Brain pericyte (primary cell): ENCODE measurements at regions not wholly inside any gene's neighbourhood (a gene's known extent, or its start where the extent isn't known, plus 50 kb on each side); places are given as distances from the start of the nearest gene placed in this dataset.
"Not testable (repeated sequence)": the region's sequence is repeated elsewhere in the genome, so short reads cannot be mapped to it uniquely, and the experiment has no call there.

Experiments
- DNase-seq: peaks from one replicate; pipeline ENCODE4 v3.0.0-alpha.2; 2012; ENCODE audit warnings: low read depth, low spot score

- no peak for DNase-seq
These were observed 488.7 kb downstream of the SUCLG1 start for GRCh38 chr2:83970217-83970929.

- no peak for DNase-seq
These were observed 490.0 kb downstream of the SUCLG1 start for GRCh38 chr2:83969085-83969484.

- no peak for DNase-seq
These were observed 491.2 kb downstream of the SUCLG1 start for GRCh38 chr2:83967854-83968253.

- DNase-seq = not testable (repeated sequence)
These were observed 492.1 kb downstream of the SUCLG1 start for GRCh38 chr2:83966946-83967345.

- no peak for DNase-seq
These were observed 497.6 kb downstream of the SUCLG1 start for GRCh38 chr2:83961512-83961911.

- no peak for DNase-seq
These were observed 498.7 kb downstream of the SUCLG1 start for GRCh38 chr2:83960371-83960770.

- no peak for DNase-seq
These were observed 499.8 kb downstream of the SUCLG1 start for GRCh38 chr2:83959266-83959665.

GRCh38 chr2:83956991-83957390 lies 502.1 kb downstream of the SUCLG1 start:
- DNase-seq = no peak

- no peak for DNase-seq
These were observed 505.4 kb downstream of the SUCLG1 start for GRCh38 chr2:83953697-83954096.

GRCh38 chr2:83951378-83951947 lies 507.6 kb downstream of the SUCLG1 start:
- no peak for DNase-seq

GRCh38 chr2:83949361-83949760 lies 509.7 kb downstream of the SUCLG1 start:
- DNase-seq = no peak

GRCh38 chr2:83944191-83944590 lies 514.9 kb downstream of the SUCLG1 start:
- no peak for DNase-seq

GRCh38 chr2:83943265-83943664 lies 515.8 kb downstream of the SUCLG1 start:
- no peak for DNase-seq

- no peak for DNase-seq
These were observed 517.2 kb downstream of the SUCLG1 start for GRCh38 chr2:83941886-83942285.

- DNase-seq = no peak
These were observed 525.3 kb downstream of the SUCLG1 start for GRCh38 chr2:83933749-83934148.

GRCh38 chr2:83923531-83923930 lies 535.5 kb downstream of the SUCLG1 start:
- DNase-seq = no peak

- no peak for DNase-seq
These were observed 542.5 kb downstream of the SUCLG1 start for GRCh38 chr2:83916559-83916958.

GRCh38 chr2:83915381-83915780 lies 543.7 kb downstream of the SUCLG1 start:
- no peak for DNase-seq

GRCh38 chr2:83908750-83909149 lies 550.3 kb downstream of the SUCLG1 start:
- DNase-seq = no peak

- DNase-seq = no peak
These were observed 557.8 kb downstream of the SUCLG1 start for GRCh38 chr2:83901317-83901716.

- DNase-seq = no peak
These were observed 558.2 kb downstream of the SUCLG1 start for GRCh38 chr2:83900862-83901261.

GRCh38 chr2:83899271-83899670 lies 559.8 kb downstream of the SUCLG1 start:
- DNase-seq = no peak

GRCh38 chr2:83894976-83895375 lies 564.1 kb downstream of the SUCLG1 start:
- DNase-seq = no peak

GRCh38 chr2:83887757-83888156 lies 571.3 kb downstream of the SUCLG1 start:
- DNase-seq = no peak
